GM12878 (cell line): ENCODE measurements at regions not wholly inside any gene's neighbourhood (a gene's known extent, or its start where the extent isn't known, plus 50 kb on each side); places are given as distances from the start of the nearest gene placed in this dataset.

Experiments
- ATAC-seq: fragments of 200-7000 bp; cut with Tn5 transposase; 3 replicates; pipeline ENCODE4 v1.9.1; 2020; ENCODE audit warnings: mild to moderate bottlenecking, moderate library complexity
- BruUV-seq: library from RNA; stranded (reverse); fragments of 400-500 nt; replicated peaks from 2 replicates; lab custom pipeline; 2021; lab: Mats Ljungman, UMichigan
- CTCF ChIA-PET: fragments of 300-600 bp; sonication (Branson Sonifier 250); formaldehyde crosslinking; extraction: SDS; loops from one replicate; lab custom pipeline; 2021; ENCODE audit warnings: inconsistent platforms; lab: Yijun Ruan, JAX
- POLR2A ChIA-PET: fragments of 350-600 bp; formaldehyde crosslinking; extraction: SDS; loops from one replicate; lab custom pipeline; 2021; ENCODE audit warnings: inconsistent platforms; lab: Charles Lee
- RAD21 ChIA-PET: fragments of 300-600 bp; sonication (Branson Sonifier 250); formaldehyde crosslinking; loops from one replicate; lab custom pipeline; 2023; ENCODE audit warnings: antibody characterized with exemption; ENCODE audit not compliant: unreplicated experiment; lab: Charles Lee
- SMC1A ChIA-PET: fragments of 300-600 bp; sonication (Branson Sonifier 250); formaldehyde crosslinking; loops from one replicate; lab custom pipeline; 2023; ENCODE audit not compliant: unreplicated experiment, uncharacterized antibody; lab: Charles Lee
- DNase-seq: peaks from one replicate; pipeline ENCODE4 v3.0.0-alpha.2; 2011; ENCODE audit warnings: low read depth, low spot score
- FAIRE-seq: peaks from 3 replicates; lab custom pipeline; 2011; peaks lifted over from hg19 to GRCh38; lab: Jason Lieb, UNC
- H2AFZ ChIP-seq: 2 replicates; pipeline ENCODE4 v1.6.0; 2011; ENCODE audit warnings: low read depth, low read length, control low read depth; ENCODE audit not compliant: control insufficient read depth
- H3K27ac ChIP-seq: 2 replicates; pipeline ENCODE4 v1.5.1; 2011; ENCODE audit warnings: control low read depth; ENCODE audit not compliant: control insufficient read depth, insufficient read depth
- H3K27me3 ChIP-seq, 2 experiments: replicated peaks in 1 of 2; 2 replicates each; pipeline versions ENCODE4 v1.6.0 to v1.6.1; 2011; ENCODE audit warnings: low read length in 1 of 2; ENCODE audit not compliant: control insufficient read depth in 2 of 2, insufficient read depth in 2 of 2
- H3K36me3 ChIP-seq, 2 experiments: 2 replicates each; pipeline ENCODE4 v1.5.1; 2011; ENCODE audit warnings: low read length in 1 of 2; ENCODE audit not compliant: control insufficient read depth in 2 of 2, insufficient read depth in 2 of 2
- H3K4me1 ChIP-seq: 2 replicates; pipeline ENCODE4 v1.6.1; 2011; ENCODE audit warnings: mild to moderate bottlenecking, low read length, moderate library complexity, mixed read lengths; ENCODE audit not compliant: control insufficient read depth, insufficient read depth
- H3K4me2 ChIP-seq: 2 replicates; pipeline ENCODE4 v1.6.0; 2011; ENCODE audit warnings: control low read depth; ENCODE audit not compliant: control insufficient read depth, insufficient read depth
- H3K4me3 ChIP-seq: fragments of 200-600 bp; sonication (generic); 2 replicates; pipeline ENCODE4 v1.5.1; 2016
- H3K79me2 ChIP-seq: 2 replicates; pipeline ENCODE4 v1.6.0; 2011; ENCODE audit warnings: low read length; ENCODE audit not compliant: control insufficient read depth, insufficient read depth
- H3K9ac ChIP-seq: 2 replicates; pipeline ENCODE4 v1.8.0; 2011; ENCODE audit warnings: low read length, control low read depth, mixed read lengths; ENCODE audit not compliant: control insufficient read depth, insufficient read depth
- H3K9me3 ChIP-seq: replicated peaks from 3 replicates; pipeline ENCODE4 v1.5.1; 2011; ENCODE audit warnings: mild to moderate bottlenecking, low read length; ENCODE audit not compliant: control insufficient read depth, insufficient read depth
- H4K20me1 ChIP-seq: 2 replicates; pipeline ENCODE4 v1.6.0; 2011; ENCODE audit not compliant: control insufficient read depth, insufficient read depth
- BACH1 ChIP-seq: fragments of 450-650 bp; IDR thresholded peaks from 2 replicates; pipeline ENCODE4 v1.6.1; 2017; ENCODE audit warnings: mild to moderate bottlenecking, borderline replicate concordance
- BMI1 ChIP-seq: fragments of 450-650 bp; IDR thresholded peaks from 2 replicates; pipeline ENCODE4 v1.6.1; 2016; ENCODE audit warnings: mild to moderate bottlenecking, moderate library complexity, borderline replicate concordance
- HCFC1 ChIP-seq: fragments of 150-350 bp; IDR thresholded peaks from 2 replicates; pipeline ENCODE4 v1.6.1; 2014; ENCODE audit warnings: low read length
- IRF4 ChIP-seq: IDR thresholded peaks from 2 replicates; pipeline ENCODE4 v1.6.1; 2011; ENCODE audit warnings: low read depth, low read length
- MEF2A ChIP-seq: IDR thresholded peaks from 2 replicates; pipeline ENCODE4 v1.6.1; 2011; ENCODE audit warnings: low read depth, mild to moderate bottlenecking, low read length, moderate library complexity; ENCODE audit not compliant: insufficient read depth
- NFYA ChIP-seq: IDR thresholded peaks from 2 replicates; pipeline ENCODE4 v1.6.1; 2011; ENCODE audit warnings: low read depth, mild to moderate bottlenecking, low read length, improper control_type of control experiment, borderline replicate concordance
- NRF1 ChIP-seq: conservative IDR thresholded peaks from 2 replicates; pipeline ENCODE4 v1.6.1; 2011; ENCODE audit warnings: mild to moderate bottlenecking, low read depth, low read length, improper control_type of control experiment
- POLR2AphosphoS2 ChIP-seq: IDR thresholded peaks from 2 replicates; pipeline ENCODE4 v1.6.1; 2011; ENCODE audit warnings: low read depth, mild to moderate bottlenecking, low read length, improper control_type of control experiment, moderate library complexity
- RAD51 ChIP-seq: fragments of 450-650 bp; IDR thresholded peaks from 2 replicates; pipeline ENCODE4 v1.6.1; 2016; ENCODE audit warnings: moderate library complexity, mild to moderate bottlenecking, inconsistent platforms
- SMC3 ChIP-seq: IDR thresholded peaks from 2 replicates; pipeline ENCODE4 v1.6.1; 2011; ENCODE audit warnings: low read length, improper control_type of control experiment, borderline replicate concordance
- STAT3 ChIP-seq: IDR thresholded peaks from 2 replicates; pipeline ENCODE4 v1.6.1; 2011; ENCODE audit warnings: low read depth, low read length, improper control_type of control experiment
- TCF12 ChIP-seq: IDR thresholded peaks from 2 replicates; pipeline ENCODE4 v1.6.1; 2011; ENCODE audit warnings: low read depth, mild to moderate bottlenecking, low read length
- WGBS: methylation state at CpG from one replicate; pipeline ENCODE4 v1.1.6; 2016; ENCODE audit warnings: low lambda C conversion rate; ENCODE audit not compliant: insufficient replicate concordance, insufficient coverage; ENCODE audit errors: missing lambda C conversion rate; 5-methylcytosine and 5-hydroxymethylcytosine counted together
- in situ Hi-C: fragments of 300-500 bp; cut with MboI; formaldehyde crosslinking; loops from 9 replicates; pipeline ENCODE4 v1.14.3; 2018; ENCODE audit warnings: mixed read lengths
- intact Hi-C: fragments of 100-400 bp; cut with micrococcal nuclease; formaldehyde crosslinking; loops from one replicate; pipeline ENCODE4 v1.14.2; 2022; ENCODE audit not compliant: unreplicated experiment

DNA sequence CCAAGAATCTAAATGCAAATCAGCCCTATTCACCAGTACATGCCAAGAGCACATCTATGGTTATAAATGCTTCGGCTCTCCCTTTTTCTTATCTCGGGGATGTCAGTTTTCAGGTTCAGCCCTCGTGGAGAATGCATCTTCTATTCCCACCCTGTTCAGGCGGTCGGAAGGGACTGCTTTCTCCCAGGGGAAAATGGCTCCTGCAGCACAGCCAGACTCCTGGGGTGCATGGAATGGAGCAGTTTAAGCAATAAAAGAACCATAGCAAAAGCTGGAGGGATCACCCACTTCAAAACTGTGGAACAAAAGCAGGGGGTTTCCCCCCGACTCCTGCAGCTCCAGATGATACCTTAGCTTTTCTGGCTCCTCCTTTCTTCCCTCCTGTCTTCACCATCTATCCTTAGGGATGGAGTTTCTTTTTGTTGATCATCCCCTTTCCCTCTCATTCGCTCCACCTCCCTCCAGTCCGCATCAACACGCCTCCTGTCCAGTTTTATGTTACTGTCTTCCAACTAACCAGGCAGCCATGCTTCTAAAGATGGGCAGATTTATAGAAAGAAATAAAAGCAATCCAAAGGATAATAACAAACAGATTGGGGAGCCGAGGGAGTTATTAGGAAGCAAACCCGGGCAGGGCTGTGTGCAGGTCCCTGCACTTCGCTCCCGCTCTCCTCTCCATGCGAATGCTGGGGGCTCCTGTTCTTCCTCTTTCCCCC lies 356.2 kb upstream of the SMIM21 start:
- no TSS peak for BruUV-seq
- ChIA-PET SMC1A (no interaction called here), RAD21 (no interaction called here), POLR2A (no interaction called here)
- Histone ChIP-seq H3K9me3 (no peaks in the 10 kb centered on the region), H3K27ac (no peak overlapping the region), H2AFZ (no peak overlapping the region), H3K27me3 (no peaks in the 10 kb centered on the region; a peak in 1 of 4 replicates), H4K20me1 (no peaks in the 10 kb centered on the region), H3K4me2 (no peak overlapping the region), H3K36me3 (no peaks in the 10 kb centered on the region), H3K4me1 (no peaks in the 10 kb centered on the region), H3K79me2 (no peaks in the 10 kb centered on the region)
- in situ Hi-C loops (no loop called here), intact Hi-C loops (no loop called here)
- DNase-seq: no peak
- 43% methylated on average over 14 of the region's 14 CpGs for WGBS
- ATAC-seq: no peak
- no peak for FAIRE-seq
- TF ChIP-seq STAT3: no peak
- TF ChIP-seq HCFC1: no peak
- no peak for TF ChIP-seq BACH1
- TF ChIP-seq MEF2A: no peak
- TF ChIP-seq POLR2AphosphoS2: no peak
- TF ChIP-seq TCF12: no peak
- TF ChIP-seq RAD51: no peak
- TF ChIP-seq BMI1: no peak
- no peak for TF ChIP-seq SMC3
- no peak for TF ChIP-seq NFYA
- TF ChIP-seq NRF1: no peak
- TF ChIP-seq IRF4: no peak
- TF ChIP-seq, all 136 proteins: peak for 0
- no peak overlapping the region for H3K9ac ChIP-seq
- CTCF ChIA-PET: no interaction called here
- no peak overlapping the region for H3K4me3 ChIP-seq
